T-helper 9 cell (primary cell): ENCODE measurements at regions not wholly inside any gene's neighbourhood (a gene's known extent, or its start where the extent isn't known, plus 50 kb on each side); places are given as distances from the start of the nearest gene placed in this dataset.
"Not testable (repeated sequence)": the region's sequence is repeated elsewhere in the genome, so short reads cannot be mapped to it uniquely, and the experiment has no call there.

ENCODE experiments used
- DNase-seq: peaks from one replicate; pipeline ENCODE4 v3.0.0-alpha.2; 2020

DNA sequence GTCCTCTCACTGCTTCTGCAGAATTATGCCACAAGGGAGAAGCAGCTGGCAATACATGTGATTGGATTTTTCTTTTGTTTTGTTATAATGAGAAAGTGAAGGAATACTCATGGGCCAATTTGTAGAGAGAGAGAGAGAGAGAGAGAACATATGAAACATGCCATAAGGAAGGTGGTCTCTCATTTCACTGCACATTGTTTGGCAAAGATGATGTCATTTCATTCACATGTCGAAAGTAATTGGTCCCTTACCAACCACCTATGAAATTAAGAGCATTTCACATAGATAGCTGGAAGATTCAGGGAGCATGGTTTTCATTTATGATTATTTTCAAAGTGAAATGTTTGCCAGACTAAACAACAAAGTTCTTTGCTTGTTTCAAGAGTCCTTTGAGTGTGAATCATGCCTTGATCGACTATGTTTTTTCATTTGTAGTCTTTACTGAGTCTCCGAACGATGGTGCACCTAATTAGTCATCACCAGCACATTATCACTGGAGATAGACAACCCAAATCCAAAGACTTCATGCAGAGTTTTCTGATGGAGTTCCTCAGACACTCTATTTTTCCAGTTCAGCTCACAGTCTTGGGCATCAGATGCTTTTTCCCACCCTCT is 130.1 kb upstream of the ZEB1 start:
- no peak for DNase-seq

DNA sequence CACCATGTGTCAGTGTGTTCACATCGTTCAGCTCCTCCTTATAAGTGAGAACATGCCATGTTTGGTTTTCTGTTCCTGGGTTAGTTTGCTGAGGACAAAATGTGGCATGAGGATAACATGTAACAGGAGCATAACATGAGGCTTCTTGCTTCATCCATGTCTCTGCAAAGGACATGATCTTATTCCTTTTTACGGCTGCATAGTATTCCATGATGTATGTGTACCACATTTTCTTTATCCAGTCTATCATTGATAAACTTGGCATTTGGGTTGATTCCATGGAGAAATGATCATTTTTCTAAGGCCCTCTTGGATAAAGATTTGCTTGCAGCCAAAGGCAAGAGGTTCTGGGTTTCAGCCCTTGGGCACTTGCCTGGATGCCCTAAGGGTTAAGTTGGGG is 128.5 kb upstream of the ZEB1 start:
- no peak for DNase-seq

DNA sequence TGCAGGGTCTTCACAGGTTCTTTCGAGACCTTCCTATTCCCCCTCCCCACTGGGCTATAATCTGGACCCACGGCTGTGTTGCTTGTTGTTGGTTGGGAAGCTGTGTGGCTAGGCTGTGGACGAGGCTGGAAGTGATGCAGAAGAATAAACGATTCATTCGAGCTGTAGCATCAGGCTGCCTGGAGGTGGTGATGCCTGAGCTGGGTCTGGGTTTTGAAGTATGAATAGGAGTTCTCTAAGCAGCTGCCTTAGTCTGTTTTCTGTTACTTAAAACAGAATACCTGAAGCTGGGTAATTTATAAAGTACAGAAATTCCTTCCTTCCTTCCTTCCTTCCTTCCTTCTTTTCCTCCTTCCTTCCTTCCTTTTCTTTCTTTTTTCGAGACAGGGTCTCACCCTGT is 126.5 kb upstream of the ZEB1 start:
- DNase-seq: no peak

DNA sequence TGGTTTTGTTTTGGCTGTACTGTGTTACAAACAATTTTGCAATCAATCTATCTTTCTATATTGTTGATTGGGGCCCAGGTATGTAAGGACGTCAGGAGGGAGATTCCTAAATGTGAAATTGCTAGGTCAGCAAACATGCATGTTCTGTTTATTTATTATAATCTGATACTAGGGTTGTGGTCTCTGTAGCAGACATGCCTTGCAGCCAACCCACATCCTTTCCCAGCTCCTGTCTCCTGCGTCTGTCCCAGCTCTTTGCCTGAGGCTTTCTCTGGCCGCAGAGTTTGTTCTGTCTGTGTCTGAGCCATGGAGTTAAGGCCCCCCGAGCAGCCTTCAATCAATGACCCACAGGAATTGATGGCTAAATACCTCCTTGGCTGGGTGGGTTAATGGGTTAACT is 124.0 kb upstream of the ZEB1 start:
- DNase-seq: no peak

DNA sequence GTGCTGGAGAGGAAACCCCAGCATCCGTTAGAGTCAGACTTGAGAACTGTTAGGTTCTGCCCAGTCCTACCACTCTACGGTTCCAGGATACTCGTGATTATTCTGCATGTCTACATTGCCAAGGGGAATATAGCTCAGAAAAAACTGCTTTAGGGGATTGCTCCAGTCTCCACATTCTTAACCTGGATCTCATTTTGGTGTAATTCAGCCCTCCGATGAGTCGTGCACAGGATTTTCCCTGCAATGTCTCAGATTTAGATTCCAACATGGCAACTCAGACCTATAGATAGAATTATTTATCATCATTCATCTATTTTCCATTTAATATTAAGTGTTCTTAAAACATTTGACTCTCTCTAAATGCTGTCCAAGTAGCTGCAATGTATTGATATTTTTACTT is 121.1 kb upstream of the ZEB1 start:
- no peak for DNase-seq

DNA sequence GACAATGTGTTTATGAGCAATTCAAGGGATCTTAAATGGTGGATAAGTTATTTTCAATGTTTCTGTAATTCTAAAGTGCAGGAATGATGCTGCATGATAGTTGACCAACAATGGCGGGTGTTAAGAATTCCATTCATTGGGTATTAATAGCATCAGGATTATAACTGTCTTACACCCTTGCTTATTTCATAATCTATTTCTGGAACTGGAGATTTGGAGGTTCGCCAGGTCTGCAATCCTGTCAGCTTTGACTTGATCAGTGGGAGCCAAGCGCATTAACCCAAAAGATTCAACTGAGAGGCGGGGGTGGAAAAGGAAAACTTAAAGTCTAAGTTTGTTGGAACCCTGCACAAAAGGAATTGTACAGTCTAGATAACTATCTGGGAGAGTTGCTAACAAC is 114.9 kb upstream of the ZEB1 start:
- no peak for DNase-seq

DNA sequence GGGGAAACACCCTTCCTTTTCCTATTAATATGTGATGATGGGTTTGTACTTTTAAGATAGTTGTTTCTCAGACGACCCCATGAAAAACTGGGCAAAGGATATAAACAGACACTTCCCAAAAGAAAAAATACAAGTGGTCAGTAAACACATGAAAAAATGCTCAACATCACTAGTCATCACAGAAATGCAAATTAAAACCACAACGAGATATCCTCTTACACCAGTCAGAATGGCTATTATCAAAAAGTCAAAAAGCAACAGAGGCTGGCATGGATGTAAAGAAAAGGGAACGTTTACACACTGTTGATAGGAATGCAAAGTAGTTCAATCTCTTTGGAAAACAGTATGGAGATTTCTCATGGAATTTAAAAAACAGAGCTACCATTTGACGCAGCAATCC is 111.4 kb upstream of the ZEB1 start:
- no peak for DNase-seq

DNA sequence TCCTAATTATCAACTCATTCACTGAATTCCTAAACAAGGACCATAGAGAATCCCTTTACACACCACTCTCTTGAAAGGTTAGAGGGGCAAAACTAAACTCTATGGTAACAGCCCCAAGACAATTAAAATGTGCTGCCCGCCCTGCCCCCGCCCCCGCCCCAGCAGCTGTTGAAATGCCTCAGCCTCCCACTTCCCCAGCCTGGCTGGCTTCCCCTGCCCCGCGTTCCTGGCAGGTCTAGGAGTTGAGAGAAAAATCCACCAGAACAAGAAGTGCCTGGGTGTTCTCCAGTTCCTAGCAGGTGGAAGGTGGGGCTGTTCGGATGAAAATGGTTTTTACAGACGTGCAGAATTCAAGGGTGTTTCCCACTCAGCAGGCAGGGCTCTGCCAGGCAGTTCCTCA is 109.5 kb upstream of the ZEB1 start:
- DNase-seq: no peak

DNA sequence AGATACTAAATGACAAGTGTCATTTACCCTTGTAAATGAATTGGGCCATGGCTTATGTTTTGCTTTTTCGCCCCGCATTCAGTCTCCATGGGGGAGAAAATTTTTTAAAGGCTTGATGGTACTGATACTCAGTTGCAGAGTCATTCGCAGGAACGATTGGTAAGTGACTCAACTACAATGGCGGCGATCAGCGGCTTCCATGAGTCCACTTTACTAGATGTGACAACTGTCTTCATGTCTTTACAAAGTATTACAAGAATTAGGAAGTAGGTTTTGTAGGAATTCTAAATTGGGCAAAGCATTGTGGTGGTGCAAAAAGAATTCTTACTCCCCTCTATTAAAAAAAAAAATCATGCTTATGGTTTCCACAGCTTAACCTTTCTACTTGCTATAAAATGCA is 108.8 kb upstream of the ZEB1 start:
- no peak for DNase-seq

DNA sequence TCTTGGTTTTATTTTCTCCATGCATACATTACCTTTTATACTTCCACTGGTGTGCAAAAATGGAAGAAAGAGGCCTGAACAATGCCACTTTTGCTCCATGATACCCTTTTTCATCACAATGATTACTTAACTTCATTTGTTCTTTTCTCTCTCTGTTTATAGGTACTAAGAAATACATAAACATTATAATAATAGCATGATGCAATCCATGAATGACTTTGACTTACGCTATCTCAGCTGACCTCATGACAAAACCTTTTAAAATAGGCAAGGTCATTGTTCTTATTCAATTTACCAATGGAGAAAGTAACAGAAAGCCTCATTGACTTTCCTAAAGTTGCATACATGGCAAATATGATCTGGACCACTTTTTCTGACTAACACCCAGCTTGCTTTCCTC is 105.1 kb upstream of the ZEB1 start:
- no peak for DNase-seq

DNA sequence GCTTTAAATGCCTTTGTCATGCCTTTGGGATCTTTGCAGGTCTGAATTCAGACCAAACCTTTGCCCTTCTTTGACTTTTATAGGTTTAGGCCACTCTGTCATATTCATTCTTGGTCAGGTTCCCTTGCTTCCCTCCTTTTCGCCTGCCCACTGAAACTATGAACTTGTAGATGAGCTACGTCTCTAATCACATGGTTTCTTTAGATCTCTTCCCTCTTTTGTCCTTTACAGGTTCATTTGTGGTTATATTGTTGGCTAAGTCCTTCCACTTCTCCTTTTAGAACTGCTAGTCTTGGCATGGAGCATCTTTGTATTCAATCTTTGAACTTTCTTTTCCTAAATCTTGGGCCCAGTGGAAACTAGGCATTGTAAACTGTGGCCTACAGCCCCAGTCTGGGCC is 104.0 kb upstream of the ZEB1 start:
- no peak for DNase-seq

DNA sequence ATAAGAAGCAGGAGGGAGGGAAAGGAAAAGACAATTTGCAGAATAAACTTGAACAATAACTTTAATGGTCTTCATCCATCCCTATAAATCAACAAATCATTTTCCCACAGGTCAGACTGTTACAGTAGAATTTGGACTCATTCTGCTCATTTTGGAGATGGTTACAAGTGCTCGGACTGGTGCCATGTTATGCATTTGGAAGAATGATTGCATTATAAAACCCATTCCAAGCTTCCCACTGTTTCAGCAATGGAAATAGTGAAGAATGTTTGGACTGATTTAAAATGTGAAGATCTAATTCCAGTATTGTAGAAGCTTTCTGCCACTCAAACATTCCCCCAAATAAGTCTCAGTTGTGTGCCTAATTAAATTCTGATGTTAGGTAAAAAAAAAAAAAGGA is 99.7 kb upstream of the ZEB1 start:
- DNase-seq: no peak

DNA sequence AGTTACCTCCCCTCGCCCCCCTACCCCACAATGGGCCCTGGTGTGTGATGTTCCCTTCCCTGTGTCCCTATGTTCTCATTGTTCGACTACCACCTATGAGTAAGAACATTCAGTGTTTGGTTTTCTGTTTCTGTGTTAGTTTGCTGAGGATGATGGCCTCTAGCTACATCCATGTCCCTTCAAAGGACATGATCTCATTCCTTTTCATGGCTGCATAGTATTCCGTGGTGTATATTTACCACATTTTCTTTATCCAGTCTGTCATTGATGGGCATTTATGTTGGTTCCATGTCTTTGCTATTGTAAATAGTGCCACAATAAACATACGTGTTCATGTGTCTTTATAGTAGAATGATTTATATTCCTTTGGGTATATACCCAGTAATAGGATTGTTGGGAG is 90.2 kb upstream of the ZEB1 start:
- DNase-seq: not testable (repeated sequence)

DNA sequence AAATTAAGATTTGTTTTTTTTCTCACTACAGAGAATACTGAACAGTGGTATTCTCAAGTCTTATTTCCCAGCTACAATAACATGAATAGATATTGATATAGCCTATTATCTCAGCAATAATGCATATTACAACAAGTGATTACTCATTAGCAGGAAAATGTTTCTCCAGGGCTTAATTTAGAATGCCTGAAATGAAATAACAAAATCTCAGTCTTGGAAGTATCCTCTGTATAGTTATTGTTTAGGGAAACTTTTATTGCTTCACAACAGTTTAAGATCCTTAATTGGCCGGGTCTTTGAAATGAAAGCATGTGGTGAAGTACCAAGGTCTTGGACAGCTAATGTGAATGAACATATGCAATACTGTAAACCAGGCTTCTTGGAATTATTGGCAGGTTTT is 79.1 kb upstream of the ZEB1 start:
- DNase-seq: no peak

DNA sequence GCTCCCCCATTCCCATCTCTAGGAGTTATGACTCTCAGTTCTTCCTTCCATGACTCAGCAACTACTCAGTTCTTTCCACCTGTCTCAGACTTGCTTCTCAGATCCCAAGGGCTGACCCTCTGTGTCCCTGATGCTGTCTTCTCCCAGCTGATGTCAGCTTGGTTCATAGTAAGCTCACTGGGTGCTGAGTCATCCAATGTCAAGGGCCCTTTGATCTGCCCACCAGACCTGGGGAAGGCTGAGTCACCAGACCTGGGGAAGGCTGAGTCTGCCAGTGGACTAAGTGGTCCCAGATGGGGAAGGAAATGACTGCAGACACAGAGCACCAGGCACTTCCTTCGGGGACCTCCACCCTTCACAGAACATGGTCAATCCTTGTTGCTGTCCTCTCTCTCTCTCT is 76.1 kb upstream of the ZEB1 start:
- DNase-seq: no peak

DNA sequence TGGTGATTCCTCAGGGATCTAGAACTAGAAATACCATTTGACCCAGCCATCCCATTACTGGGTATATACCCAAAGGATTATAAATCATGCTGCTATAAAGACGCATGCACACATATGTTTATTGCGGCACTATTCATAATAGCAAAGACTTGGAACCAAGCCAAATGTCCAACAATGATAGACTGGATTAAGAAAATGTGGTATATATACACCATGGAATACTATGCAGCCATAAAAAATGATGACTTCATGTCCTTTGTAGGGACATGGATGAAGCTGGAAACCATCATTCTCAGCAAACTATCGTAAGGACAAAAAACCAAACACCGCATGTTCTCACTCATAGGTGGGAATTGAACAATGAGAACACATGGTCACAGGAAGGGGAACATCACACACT is 67.9 kb upstream of the ZEB1 start:
- not testable (repeated sequence) for DNase-seq

DNA sequence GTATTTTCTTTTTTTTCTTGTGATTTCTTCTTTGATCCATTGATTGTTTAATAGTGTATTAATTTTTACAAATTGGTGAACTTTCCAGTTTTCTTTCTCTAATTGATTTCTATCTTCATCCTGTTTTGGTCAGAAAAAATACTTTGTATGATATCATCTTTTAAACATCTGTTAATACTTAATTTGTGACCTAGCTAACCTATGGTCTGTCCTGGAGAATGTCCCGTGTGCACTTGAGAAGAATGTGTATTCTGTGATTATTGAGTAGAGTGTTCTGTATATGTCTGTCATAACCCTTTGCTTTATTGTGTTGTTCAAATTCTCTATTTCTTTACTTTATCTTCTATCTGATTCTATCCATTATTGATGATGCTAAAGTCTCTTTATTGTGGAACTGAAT is 65.8 kb upstream of the ZEB1 start:
- DNase-seq: no peak

DNA sequence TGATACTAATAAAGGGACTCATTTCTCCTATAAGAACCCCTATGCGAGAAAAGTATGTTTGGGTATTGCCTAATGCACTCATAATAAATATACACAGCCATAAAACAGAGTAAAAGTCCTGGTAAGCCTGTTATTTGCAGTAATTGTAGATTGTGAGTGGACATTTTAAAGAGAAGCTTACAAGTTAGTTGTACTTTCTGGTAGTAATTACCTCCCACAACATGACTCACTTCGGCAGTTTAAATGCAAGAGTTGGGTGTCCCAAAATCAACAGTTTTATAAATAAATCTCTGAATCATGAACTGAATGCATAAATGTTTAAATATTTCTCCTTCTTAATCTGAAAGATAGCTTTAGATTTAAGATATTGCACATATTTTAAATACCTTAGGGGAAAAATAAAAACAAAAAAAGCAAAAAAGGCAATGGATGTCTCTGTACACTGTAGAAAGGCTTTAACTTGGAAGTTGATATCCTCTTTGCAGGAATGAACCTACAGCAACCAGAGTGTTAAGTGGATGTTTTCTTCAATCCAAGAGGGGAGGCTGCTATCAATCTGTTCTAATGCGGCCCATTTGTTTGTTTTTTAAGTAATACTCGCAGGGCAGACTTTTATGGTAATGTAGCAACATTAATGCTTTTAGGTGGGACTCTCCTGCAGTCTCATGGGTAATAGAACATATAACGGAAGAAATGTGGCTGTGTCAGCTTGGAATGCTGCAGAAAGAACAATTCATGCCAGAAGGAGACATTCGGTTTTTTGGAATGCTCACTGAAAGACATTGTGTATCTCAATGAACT is 57.3 kb upstream of the ZEB1 start:
- no peak for DNase-seq

DNA sequence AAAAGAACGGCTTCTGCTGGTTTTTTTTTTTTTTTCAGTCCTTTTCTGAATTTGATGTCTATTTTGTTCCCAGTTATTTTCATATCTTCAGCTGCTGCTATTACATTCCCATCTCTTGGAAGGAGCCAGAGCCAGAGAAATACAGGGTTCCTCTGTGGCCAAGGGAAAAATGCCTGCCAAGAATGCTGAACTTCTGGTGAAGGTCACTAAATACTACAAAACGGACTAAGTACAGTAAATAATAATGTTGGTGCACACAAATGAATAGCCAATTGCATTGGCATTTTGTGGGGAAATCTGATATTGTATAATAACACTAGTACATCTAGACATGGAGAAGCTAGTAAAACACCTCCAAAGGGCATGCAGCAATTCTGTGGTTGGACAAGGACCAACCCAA is 56.3 kb upstream of the ZEB1 start:
- DNase-seq: no peak

DNA sequence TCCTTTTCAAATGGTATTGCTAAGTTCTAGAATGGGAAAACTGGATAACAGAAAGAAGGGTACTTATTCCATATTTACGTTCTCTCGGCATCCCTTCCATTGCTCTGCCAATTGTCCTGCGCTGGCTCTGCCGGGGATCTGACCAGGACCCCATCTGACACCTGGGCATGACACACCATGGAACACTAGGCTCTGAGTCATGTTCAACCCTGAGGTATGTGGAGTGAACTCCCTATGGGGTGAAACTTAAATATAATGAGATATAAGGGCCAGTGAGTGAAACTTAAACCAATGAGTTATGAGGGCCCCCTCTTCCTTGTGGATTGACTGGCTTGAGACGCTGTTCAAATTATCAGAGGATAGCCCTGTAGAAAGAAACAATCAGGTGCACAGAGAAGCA is 55.1 kb upstream of the ZEB1 start:
- DNase-seq: no peak

DNA sequence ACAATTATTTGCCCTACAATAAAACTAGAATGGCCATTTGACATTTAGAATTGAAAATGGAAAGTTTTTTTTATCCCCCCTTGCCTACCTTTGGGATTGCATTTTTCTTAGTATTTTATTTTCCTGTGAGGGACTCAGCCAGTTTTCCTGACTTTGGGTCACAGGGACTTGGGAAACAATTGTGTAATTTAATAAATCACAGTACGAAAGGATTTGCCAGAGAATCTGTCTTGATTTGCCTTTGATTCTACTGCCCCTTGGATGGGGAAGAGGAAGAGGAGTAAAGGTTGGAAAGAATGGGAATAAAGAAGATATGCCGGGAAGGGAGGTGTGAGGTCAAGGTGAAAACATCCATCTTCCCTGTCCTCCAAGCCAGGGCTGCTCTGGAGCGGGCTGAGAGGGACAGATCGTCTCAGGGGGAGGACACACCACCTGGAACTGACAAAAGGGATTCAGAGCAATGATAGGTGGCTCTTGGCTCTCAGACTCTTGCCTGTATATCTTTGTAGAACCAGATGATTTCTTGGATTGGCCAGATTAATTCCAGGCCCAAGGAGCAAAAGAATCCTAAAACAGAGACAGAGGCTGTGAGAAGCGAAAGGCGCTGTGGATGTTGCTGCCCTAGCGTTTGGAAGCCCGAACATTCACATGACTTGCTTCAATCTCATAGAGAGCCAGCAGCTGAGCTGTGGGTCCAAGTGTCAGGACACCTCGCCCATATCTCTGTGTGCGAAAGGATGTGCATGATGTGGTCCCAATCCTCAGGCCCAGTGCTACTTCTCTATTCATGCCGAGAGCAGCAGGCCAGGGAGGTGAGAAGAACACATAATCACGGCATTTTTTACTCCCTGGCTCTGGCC is 50.3 kb upstream of the ZEB1 start:
- DNase-seq: no peak
